ENCODE measurements at regions not wholly inside any gene's neighbourhood (a gene's known extent, or its start where the extent isn't known, plus 50 kb on each side); places are given as distances from the start of the nearest gene placed in this dataset.

GRCh38 chr18:39134255-39134654 is 1568.7 kb upstream of the CELF4 start:
- TF ChIP-seq, protein P1, sequence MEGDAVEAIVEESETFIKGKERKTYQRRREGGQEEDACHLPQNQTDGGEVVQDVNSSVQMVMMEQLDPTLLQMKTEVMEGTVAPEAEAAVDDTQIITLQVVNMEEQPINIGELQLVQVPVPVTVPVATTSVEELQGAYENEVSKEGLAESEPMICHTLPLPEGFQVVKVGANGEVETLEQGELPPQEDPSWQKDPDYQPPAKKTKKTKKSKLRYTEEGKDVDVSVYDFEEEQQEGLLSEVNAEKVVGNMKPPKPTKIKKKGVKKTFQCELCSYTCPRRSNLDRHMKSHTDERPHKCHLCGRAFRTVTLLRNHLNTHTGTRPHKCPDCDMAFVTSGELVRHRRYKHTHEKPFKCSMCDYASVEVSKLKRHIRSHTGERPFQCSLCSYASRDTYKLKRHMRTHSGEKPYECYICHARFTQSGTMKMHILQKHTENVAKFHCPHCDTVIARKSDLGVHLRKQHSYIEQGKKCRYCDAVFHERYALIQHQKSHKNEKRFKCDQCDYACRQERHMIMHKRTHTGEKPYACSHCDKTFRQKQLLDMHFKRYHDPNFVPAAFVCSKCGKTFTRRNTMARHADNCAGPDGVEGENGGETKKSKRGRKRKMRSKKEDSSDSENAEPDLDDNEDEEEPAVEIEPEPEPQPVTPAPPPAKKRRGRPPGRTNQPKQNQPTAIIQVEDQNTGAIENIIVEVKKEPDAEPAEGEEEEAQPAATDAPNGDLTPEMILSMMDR (conservative IDR thresholded peaks at IDR 0.05; ENCODE audit: low read depth in 2 of 2) = no peak
- no peak for TF ChIP-seq ZNF114 (CRISPR knock-in tag; IDR thresholded peaks at IDR 0.05)
- TF ChIP-seq, protein P2, sequence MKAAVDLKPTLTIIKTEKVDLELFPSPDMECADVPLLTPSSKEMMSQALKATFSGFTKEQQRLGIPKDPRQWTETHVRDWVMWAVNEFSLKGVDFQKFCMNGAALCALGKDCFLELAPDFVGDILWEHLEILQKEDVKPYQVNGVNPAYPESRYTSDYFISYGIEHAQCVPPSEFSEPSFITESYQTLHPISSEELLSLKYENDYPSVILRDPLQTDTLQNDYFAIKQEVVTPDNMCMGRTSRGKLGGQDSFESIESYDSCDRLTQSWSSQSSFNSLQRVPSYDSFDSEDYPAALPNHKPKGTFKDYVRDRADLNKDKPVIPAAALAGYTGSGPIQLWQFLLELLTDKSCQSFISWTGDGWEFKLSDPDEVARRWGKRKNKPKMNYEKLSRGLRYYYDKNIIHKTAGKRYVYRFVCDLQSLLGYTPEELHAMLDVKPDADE (IDR thresholded peaks at IDR 0.05) = no peak

All from GM23338 (cell line).